OCI-LY3 (cell line): ENCODE measurements at regions not wholly inside any gene's neighbourhood (a gene's known extent, or its start where the extent isn't known, plus 50 kb on each side); places are given as distances from the start of the nearest gene placed in this dataset.

Experiments used
- H2AFZ ChIP-seq: fragments of 200-600, 300-600 bp; shearing (Covaris generic); 2 replicates; pipeline ENCODE4 v1.6.0; 2014; ENCODE audit warnings: antibody characterized with exemption, low read depth, low read length
- H3K27ac ChIP-seq: fragments of 200-600, 300-600 bp; sonication (generic); 2 replicates; pipeline ENCODE4 v1.5.1; 2014; ENCODE audit warnings: mild to moderate bottlenecking, low read length, moderate library complexity, mixed read lengths
- H3K27me3 ChIP-seq: fragments of 200-600, 300-600 bp; sonication (generic); 2 replicates; pipeline ENCODE4 v1.6.1; 2014; ENCODE audit warnings: low read depth, low read length, mixed read lengths
- H3K36me3 ChIP-seq: fragments of 200-600, 300-600 bp; sonication (generic); replicated peaks from 2 replicates; pipeline ENCODE3; 2014; ENCODE audit warnings: low read depth, low read length, mixed read lengths
- H3K4me1 ChIP-seq: fragments of 300-600, 200-600 bp; sonication (generic); 2 replicates; pipeline ENCODE4 v1.6.1; 2014; ENCODE audit warnings: low read length, mixed read lengths
- H3K4me2 ChIP-seq: fragments of 200-600, 300-600 bp; sonication (generic); 2 replicates; pipeline ENCODE4 v1.6.1; 2014; ENCODE audit warnings: low read length, mixed read lengths
- H3K4me3 ChIP-seq: fragments of 300-600, 200-600 bp; sonication (generic); 2 replicates; pipeline ENCODE4 v1.5.1; 2014; ENCODE audit warnings: antibody characterized with exemption, mild to moderate bottlenecking, low read length, moderate library complexity
- H3K79me2 ChIP-seq: fragments of 300-600, 200-600 bp; shearing (Covaris generic); 2 replicates; pipeline ENCODE4 v1.6.1; 2014; ENCODE audit warnings: mild to moderate bottlenecking, low read length, mixed read lengths
- H3K9ac ChIP-seq: fragments of 300-600, 200-600 bp; shearing (Covaris generic); 2 replicates; pipeline ENCODE4 v1.6.0; 2014; ENCODE audit warnings: mild to moderate bottlenecking, low read length, moderate library complexity
- H3K9me3 ChIP-seq: fragments of 200-600, 300-600 bp; shearing (Covaris generic); 2 replicates; pipeline ENCODE4 v1.6.1; 2014; ENCODE audit warnings: low read length, mixed read lengths; ENCODE audit not compliant: insufficient read depth
- H4K20me1 ChIP-seq: fragments of 200-600, 300-600 bp; sonication (generic); 2 replicates; pipeline ENCODE4 v1.6.1; 2016; ENCODE audit warnings: low read length, mixed read lengths; ENCODE audit not compliant: insufficient read depth
- CTCF ChIP-seq: fragments of 200-600, 300-600 bp; sonication (generic); IDR thresholded peaks from 2 replicates; pipeline ENCODE4 v1.5.1; 2014; ENCODE audit warnings: antibody characterized with exemption, low read length, low read depth
- EZH2phosphoT487 ChIP-seq: fragments of 200-600 bp; shearing (Covaris generic); IDR thresholded peaks from 2 replicates; pipeline ENCODE4 v1.6.1; 2018; ENCODE audit warnings: antibody characterized with exemption, mixed run types, low read depth

GRCh38 chr10:3702569-3702968, 82.4 kb downstream of the KLF6 start:
- Histone ChIP-seq H4K20me1 (no peaks in the 10 kb centered on the region), H3K4me3 (no peak overlapping the region), H3K9me3 (no peaks in the 10 kb centered on the region), H3K36me3 (no peaks in the 10 kb centered on the region), H3K9ac (no peak overlapping the region), H3K4me1 (peaks cover 8% of the 10 kb centered on the region), H3K27me3 (no peaks in the 10 kb centered on the region), H3K79me2 (no peaks in the 10 kb centered on the region), H2AFZ (no peak overlapping the region), H3K27ac (no peak overlapping the region), H3K4me2 (no peak overlapping the region)
- TF ChIP-seq CTCF: no peak
- no peak for TF ChIP-seq EZH2phosphoT487

GRCh38 chr10:3702056-3702546, 82.9 kb downstream of the KLF6 start:
- no peaks in the 10 kb centered on the region for H3K79me2 ChIP-seq
- H2AFZ ChIP-seq: no peak overlapping the region
- no peak for TF ChIP-seq CTCF
- no peak for TF ChIP-seq EZH2phosphoT487
- H3K9ac ChIP-seq: no peak overlapping the region
- H3K9me3 ChIP-seq: no peaks in the 10 kb centered on the region
- H3K4me3 ChIP-seq: no peak overlapping the region
- no peaks in the 10 kb centered on the region for H4K20me1 ChIP-seq
- no peaks in the 10 kb centered on the region for H3K36me3 ChIP-seq
- H3K27ac ChIP-seq: no peak overlapping the region
- H3K4me2 ChIP-seq: no peak overlapping the region
- peaks cover 8% of the 10 kb centered on the region for H3K4me1 ChIP-seq
- H3K27me3 ChIP-seq: no peaks in the 10 kb centered on the region

GRCh38 chr10:3701491-3701890, 83.5 kb downstream of the KLF6 start:
- Histone ChIP-seq H3K27ac (no peak overlapping the region), H3K4me3 (no peak overlapping the region), H3K4me1 (peaks cover 8% of the 10 kb centered on the region), H2AFZ (no peak overlapping the region), H3K9ac (no peak overlapping the region), H3K36me3 (no peaks in the 10 kb centered on the region), H3K4me2 (no peak overlapping the region), H4K20me1 (no peaks in the 10 kb centered on the region), H3K27me3 (no peaks in the 10 kb centered on the region), H3K9me3 (no peaks in the 10 kb centered on the region), H3K79me2 (no peaks in the 10 kb centered on the region)
- TF ChIP-seq EZH2phosphoT487: no peak
- TF ChIP-seq CTCF: no peak

GRCh38 chr10:3700531-3701076, 84.4 kb downstream of the KLF6 start:
- H3K79me2 ChIP-seq: no peaks in the 10 kb centered on the region
- H2AFZ ChIP-seq: no peak overlapping the region
- H3K36me3 ChIP-seq: no peaks in the 10 kb centered on the region
- peaks cover 8% of the 10 kb centered on the region for H3K4me1 ChIP-seq
- TF ChIP-seq EZH2phosphoT487 (no peak), CTCF (no peak)
- no peak overlapping the region for H3K4me3 ChIP-seq
- H3K9ac ChIP-seq: no peak overlapping the region
- no peaks in the 10 kb centered on the region for H3K27me3 ChIP-seq
- no peak overlapping the region for H3K4me2 ChIP-seq
- H3K9me3 ChIP-seq: no peaks in the 10 kb centered on the region
- no peak overlapping the region for H3K27ac ChIP-seq
- H4K20me1 ChIP-seq: no peaks in the 10 kb centered on the region
